Glutamatergic neuron (in vitro differentiated cells): ENCODE measurements at regions not wholly inside any gene's neighbourhood (a gene's known extent, or its start where the extent isn't known, plus 50 kb on each side); places are given as distances from the start of the nearest gene placed in this dataset.

Experiments used
- DNase-seq: peaks from one replicate; pipeline ENCODE4 v3.0.0; 2022
- H3K27ac Mint-ChIP-seq: one replicate; pipeline ENCODE4 v1.8.0; 2020; ENCODE audit warnings: mild to moderate bottlenecking, mixed read lengths, inconsistent platforms; ENCODE audit not compliant: unreplicated experiment
- H3K27me3 Mint-ChIP-seq: one replicate; pipeline ENCODE4 v1.8.0; 2020; ENCODE audit warnings: mild to moderate bottlenecking, moderate library complexity, mixed read lengths, inconsistent platforms; ENCODE audit not compliant: unreplicated experiment
- H3K36me3 Mint-ChIP-seq: one replicate; pipeline ENCODE4 v1.8.0; 2020; ENCODE audit warnings: mild to moderate bottlenecking, mixed read lengths, inconsistent platforms; ENCODE audit not compliant: unreplicated experiment
- H3K4me1 Mint-ChIP-seq: one replicate; pipeline ENCODE4 v1.8.0; 2020; ENCODE audit warnings: mild to moderate bottlenecking, low read depth, mixed read lengths, inconsistent platforms; ENCODE audit not compliant: unreplicated experiment
- H3K4me3 Mint-ChIP-seq: one replicate; pipeline ENCODE4 v1.8.0; 2020; ENCODE audit warnings: mild to moderate bottlenecking, mixed read lengths, inconsistent platforms; ENCODE audit not compliant: unreplicated experiment
- H3K9me3 Mint-ChIP-seq: one replicate; pipeline ENCODE4 v1.8.0; 2020; ENCODE audit warnings: mild to moderate bottlenecking, moderate library complexity, mixed read lengths, inconsistent platforms; ENCODE audit not compliant: unreplicated experiment
- CTCF ChIP-seq: fragments of 200-600 bp; sonication (generic); IDR thresholded peaks from one replicate; pipeline ENCODE4 v1.5.0; 2021; ENCODE audit not compliant: partially characterized antibody, unreplicated experiment

- no peak for TF ChIP-seq CTCF
- Mint-ChIP-seq H3K9me3 (no peaks in the 10 kb centered on the region), H3K27ac (no peak overlapping the region), H3K4me1 (no peaks in the 10 kb centered on the region), H3K4me3 (no peak overlapping the region), H3K27me3 (no peaks in the 10 kb centered on the region), H3K36me3 (no peaks in the 10 kb centered on the region)
- DNase-seq, result no peak
These were observed 90.5 kb upstream of the JUN start for GRCh38 chr1:58874342-58874741.

GRCh38 chr1:58874757-58875755, 91.2 kb upstream of the JUN start:
- no peak overlapping the region for H3K27ac Mint-ChIP-seq
- DNase-seq, result no peak
- no peaks in the 10 kb centered on the region for H3K27me3 Mint-ChIP-seq
- no peaks in the 10 kb centered on the region for H3K9me3 Mint-ChIP-seq
- no peaks in the 10 kb centered on the region for H3K36me3 Mint-ChIP-seq
- no peak overlapping the region for H3K4me3 Mint-ChIP-seq
- no peaks in the 10 kb centered on the region for H3K4me1 Mint-ChIP-seq
- no peak for TF ChIP-seq CTCF

GRCh38 chr1:58879464-58879863, 95.6 kb upstream of the JUN start:
- H3K36me3 Mint-ChIP-seq, result no peaks in the 10 kb centered on the region
- no peak overlapping the region for H3K4me3 Mint-ChIP-seq
- DNase-seq, result no peak
- H3K9me3 Mint-ChIP-seq, result no peaks in the 10 kb centered on the region
- H3K27ac Mint-ChIP-seq, result no peak overlapping the region
- no peaks in the 10 kb centered on the region for H3K27me3 Mint-ChIP-seq
- no peak for TF ChIP-seq CTCF
- no peaks in the 10 kb centered on the region for H3K4me1 Mint-ChIP-seq

GRCh38 chr1:58880592-58880991, 96.7 kb upstream of the JUN start:
- H3K36me3 Mint-ChIP-seq, result no peaks in the 10 kb centered on the region
- no peak for DNase-seq
- no peak overlapping the region for H3K27ac Mint-ChIP-seq
- no peaks in the 10 kb centered on the region for H3K27me3 Mint-ChIP-seq
- no peak overlapping the region for H3K4me3 Mint-ChIP-seq
- H3K4me1 Mint-ChIP-seq, result no peaks in the 10 kb centered on the region
- TF ChIP-seq CTCF, result no peak
- H3K9me3 Mint-ChIP-seq, result no peaks in the 10 kb centered on the region

- H3K27ac Mint-ChIP-seq, result no peak overlapping the region
- DNase-seq, result no peak
- H3K9me3 Mint-ChIP-seq, result no peaks in the 10 kb centered on the region
- H3K36me3 Mint-ChIP-seq, result no peaks in the 10 kb centered on the region
- no peak overlapping the region for H3K4me3 Mint-ChIP-seq
- peaks cover 2% of the 10 kb centered on the region for H3K27me3 Mint-ChIP-seq
- no peaks in the 10 kb centered on the region for H3K4me1 Mint-ChIP-seq
- no peak for TF ChIP-seq CTCF
These were observed 97.7 kb upstream of the JUN start for GRCh38 chr1:58881471-58881994.
